Mammary epithelial cell (primary cell): ENCODE measurements at regions not wholly inside any gene's neighbourhood (a gene's known extent, or its start where the extent isn't known, plus 50 kb on each side); places are given as distances from the start of the nearest gene placed in this dataset.

ENCODE experiments used
- EZH2 ChIP-seq: IDR thresholded peaks from 2 replicates; pipeline ENCODE4 v1.6.1; 2012; ENCODE audit warnings: low read length, inconsistent platforms, borderline replicate concordance
- TF ChIP-seq, protein P1 (sequence below), 2 donors: IDR thresholded peaks in 1 of 2; conservative IDR thresholded peaks in 1 of 2; 2 replicates each; pipeline ENCODE4 v1.5.1; 2011 to 2012; ENCODE audit warnings: inconsistent platforms in 2 of 2, low read length in 2 of 2, mild to moderate bottlenecking in 2 of 2, control low read depth in 1 of 2, low read depth in 1 of 2; ENCODE audit not compliant: insufficient read depth in 1 of 2; ENCODE audit errors: extremely low read depth in 1 of 2

DNA sequence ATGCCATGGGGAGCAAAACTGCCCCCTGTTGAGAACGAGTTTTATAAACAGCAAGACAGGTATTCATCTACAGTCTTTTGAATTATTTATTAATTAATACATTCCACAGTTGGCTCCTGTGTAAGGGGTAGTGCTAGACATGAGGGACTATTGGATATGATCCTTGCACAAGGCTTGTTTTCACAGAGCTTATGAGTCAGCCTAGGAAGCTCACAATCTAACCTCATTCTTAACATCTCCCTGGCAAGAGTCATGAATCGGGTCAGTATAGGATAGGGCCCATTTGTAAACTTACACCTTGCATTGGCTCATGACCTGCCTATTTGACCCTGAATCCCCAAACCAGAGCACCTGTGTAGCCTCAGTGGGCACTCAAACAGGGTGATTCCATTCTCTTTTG lies 209.1 kb upstream of the HCCS start:
- TF ChIP-seq, protein P1, sequence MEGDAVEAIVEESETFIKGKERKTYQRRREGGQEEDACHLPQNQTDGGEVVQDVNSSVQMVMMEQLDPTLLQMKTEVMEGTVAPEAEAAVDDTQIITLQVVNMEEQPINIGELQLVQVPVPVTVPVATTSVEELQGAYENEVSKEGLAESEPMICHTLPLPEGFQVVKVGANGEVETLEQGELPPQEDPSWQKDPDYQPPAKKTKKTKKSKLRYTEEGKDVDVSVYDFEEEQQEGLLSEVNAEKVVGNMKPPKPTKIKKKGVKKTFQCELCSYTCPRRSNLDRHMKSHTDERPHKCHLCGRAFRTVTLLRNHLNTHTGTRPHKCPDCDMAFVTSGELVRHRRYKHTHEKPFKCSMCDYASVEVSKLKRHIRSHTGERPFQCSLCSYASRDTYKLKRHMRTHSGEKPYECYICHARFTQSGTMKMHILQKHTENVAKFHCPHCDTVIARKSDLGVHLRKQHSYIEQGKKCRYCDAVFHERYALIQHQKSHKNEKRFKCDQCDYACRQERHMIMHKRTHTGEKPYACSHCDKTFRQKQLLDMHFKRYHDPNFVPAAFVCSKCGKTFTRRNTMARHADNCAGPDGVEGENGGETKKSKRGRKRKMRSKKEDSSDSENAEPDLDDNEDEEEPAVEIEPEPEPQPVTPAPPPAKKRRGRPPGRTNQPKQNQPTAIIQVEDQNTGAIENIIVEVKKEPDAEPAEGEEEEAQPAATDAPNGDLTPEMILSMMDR (conservative IDR thresholded peaks at IDR 0.05 in 1 of 2, IDR thresholded peaks at IDR 0.05 in 1 of 2; ENCODE audit: extremely low read depth in 1 of 2, insufficient read depth in 1 of 2, low read depth in 1 of 2, low read length in 2 of 2): no peak
- no peak for TF ChIP-seq EZH2
